EH (cell line): ENCODE measurements at regions not wholly inside any gene's neighbourhood (a gene's known extent, or its start where the extent isn't known, plus 50 kb on each side); places are given as distances from the start of the nearest gene placed in this dataset.
"Not testable (repeated sequence)": the region's sequence is repeated elsewhere in the genome, so short reads cannot be mapped to it uniquely, and the experiment has no call there.

Experiments
- DNase-seq: peaks from one replicate; pipeline ENCODE4 v3.0.0-alpha.2; 2015; ENCODE audit warnings: low read depth

DNA sequence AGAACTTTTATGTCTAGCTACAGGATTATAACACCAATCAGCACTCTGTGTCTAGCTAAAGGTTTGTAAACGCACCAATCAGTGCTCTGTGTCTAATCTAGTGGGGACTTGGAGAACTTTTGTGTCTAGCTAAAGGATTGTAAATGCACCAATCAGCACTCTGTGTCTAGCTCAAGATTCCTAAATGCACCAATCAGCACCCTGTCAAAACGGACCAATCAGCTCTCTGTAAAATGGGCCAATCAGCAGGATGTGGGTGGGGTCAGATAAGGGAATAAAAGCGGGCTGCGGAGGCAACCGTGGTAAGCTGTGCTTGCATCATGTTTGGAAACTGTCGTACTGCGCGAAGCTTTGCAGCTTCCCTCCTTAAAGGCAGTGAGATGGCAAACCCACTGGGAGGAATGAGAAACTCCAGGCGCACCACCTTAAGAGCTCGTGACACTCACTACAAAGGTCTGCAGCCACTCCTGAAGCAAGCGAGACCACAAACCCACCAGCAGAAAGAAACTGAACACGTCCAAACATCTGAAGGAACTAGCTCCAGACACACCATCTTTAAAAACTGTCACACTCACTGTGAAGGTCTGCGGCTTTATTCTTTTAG lies 112.1 kb upstream of the DUSP22 start:
- DNase-seq = not testable (repeated sequence)

DNA sequence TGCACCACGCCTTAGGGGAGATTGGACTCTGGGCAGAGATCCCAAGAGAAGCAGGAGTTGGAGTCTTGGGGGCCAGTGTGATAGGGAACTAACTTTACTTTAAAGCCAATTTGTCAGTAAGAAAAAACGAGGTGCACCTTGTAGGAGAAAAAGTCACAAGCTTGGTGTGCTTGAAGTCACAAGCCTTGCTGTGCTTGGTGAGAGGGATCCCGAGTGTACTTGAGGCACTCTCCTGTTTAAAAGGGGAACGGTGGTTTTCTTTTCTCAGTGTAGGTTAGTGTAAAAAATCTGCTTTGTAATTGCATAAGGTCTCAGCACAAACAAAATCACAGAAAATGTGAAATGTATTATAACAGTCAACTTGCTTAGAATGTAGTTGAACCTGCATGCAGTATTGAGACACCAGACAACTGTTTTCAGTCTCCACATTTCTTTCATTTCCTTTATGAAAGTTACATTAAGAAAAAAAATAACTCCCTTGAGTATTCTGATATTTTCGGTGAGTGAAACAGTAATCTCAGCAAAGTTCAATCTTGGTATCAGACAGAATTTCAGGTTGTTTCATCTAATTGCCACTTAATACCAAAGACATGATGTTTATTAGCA lies 111.1 kb upstream of the DUSP22 start:
- DNase-seq = no peak

DNA sequence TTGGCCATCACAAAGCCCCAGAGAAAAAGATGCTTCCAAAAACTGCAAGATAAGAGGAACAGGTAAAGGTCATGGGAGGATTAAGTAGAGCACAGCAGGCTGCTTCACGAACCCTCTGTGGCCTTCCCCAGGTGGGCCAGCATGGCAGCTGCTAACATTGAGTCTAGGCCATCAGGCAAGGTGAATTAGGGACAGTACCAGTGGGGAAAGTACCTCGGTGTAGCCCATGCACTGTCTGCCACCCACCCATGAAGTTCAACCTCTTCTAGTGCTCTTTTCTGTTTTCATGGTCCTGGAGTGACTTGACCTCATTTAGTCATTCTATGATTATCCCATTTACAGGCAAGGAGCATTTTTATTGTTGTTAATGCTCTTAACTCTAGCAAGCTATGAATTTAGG lies 108.6 kb upstream of the DUSP22 start:
- no peak for DNase-seq

DNA sequence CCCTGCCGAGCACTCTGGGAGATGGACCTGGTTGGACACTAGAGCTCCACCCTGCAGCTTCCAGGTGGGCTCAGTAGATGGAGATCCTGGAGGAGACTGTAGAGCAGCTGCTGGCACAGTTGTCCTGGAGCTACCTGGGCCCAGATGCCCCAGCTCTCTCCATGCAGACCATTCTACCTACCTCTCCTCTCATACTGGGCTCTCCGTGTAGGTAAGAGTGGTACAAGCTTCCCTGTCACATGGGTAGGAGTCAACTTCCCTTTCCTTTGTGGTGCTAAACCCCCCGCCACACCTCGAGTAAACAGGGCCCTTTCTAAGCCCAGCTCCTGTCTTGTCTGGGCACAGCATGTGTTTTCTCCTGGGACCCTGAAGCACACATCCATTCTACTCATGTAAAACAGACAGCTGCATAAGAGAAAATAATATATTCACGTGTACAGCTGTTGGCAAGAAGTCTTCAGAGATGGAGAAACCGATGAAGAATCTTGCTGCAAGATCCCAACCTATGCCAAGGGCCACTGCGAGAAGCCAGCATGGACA lies 108.1 kb upstream of the DUSP22 start:
- no peak for DNase-seq

DNA sequence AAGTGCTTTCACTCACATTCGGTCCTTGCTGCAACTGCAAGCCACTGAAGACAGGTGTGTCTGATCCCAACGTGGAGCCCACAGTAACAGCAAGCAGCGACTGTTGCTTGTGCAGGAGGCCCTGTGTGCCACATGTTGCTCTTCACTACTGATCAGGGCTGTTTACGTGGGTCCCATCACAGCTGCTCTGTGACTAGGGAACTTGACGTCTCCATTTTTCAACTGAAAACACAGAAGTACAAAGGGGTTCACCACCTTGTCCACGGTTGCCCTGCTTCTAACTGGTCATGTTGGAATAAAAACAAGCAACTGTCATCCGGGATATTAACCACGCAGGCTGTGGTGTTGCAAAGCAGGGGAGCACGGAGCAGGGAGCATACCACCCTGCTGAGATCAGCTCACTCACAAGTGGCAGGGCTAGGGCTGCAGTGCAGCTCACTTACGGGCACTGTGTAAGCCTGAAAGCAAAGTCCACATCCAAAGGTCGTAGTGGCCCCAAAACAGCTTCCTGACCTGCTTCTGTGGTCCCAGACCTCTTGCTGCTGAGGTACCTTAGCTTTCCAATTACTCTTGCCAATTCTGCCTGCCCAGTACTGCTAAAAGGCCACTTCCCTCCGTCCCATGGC lies 105.8 kb upstream of the DUSP22 start:
- peak; percentile 12 for DNase-seq

DNA sequence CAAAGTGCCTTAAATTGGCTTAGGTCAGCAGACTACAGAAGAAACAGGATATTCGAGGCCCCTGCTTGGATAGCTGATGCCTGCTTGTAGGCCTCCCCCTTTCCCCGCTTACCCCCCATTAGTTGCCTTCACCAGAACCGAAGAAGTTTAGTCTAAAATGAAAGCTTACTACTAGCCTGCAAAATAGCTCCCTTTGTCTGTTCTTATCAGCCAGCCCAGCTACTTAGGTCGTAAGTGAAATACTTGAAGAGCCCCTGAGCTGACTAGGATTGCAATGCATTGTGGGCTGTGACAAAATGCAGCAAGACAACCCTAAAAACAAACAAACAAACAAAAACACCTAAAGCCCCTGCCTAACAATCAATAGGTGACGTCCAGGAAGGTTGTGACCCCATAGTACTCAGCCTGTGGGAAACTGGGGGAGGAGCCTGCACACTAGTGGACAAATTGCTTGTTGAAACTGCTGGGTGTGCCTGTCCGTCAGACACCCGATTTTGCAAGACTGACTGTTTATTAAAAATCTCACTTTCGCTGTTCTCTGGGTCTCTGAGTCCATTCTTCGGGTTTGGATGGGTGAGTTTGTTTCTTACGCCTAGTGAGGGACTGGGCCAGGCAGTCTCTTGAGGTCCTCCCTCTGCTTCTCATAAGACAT lies 105.0 kb upstream of the DUSP22 start:
- no peak for DNase-seq

DNA sequence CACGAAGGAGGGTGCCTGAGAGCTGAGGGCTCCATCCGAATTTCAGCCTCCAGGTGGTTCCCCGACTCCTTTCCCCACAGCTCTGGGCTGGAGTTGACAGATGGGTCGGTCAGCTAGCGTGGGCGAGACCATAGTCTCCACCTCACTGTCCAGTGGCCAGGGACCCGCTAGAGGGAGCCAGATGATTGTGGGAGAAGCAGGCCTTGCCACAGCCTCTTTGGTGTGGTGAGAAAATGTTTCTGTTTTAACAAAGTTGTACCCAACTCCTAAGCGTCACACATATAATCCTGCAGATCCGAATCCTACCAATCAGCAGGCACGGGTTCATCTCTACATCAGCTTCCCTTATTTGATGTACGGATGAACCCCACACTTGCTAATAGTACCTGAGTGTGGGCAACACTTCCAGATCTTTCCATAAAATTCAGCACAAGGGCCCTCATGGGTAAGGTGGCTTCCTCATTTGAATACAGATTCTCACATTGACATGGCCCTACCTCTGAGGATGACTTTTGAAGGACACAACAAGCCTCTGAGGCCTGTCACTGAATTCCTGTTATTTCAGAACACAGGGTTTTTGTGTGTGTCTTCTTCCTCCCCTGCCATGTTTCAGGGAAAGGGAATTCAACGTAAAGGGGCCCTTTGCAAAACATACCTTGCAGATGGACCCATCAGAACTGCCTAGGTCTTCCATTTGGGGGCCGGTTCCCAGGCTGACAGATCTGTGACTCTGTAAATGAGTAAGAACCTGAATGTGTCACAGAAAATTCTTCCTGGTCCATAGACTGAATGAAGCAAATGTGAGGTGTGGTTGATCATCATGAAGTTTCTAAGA lies 103.2 kb upstream of the DUSP22 start:
- DNase-seq = peak; percentile 68

DNA sequence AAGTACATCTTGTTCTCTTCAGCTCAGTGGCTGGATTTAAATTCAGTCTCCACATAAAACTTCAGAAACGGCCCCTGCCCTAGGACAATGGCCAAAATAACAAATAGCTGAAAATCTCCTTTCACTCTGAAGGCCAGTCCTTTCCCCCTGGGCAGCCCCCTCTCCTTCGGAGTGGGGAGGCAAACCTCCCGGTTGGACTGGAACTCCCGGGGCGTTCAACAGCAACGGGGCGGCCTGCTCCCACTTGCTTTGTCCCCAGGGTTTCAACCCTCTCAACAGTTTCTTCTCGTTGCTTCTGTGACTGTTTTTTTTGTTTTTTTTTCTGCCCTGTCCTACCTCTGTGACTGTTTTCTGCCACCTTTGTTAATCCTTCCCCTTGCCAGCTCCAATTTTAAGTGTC lies 102.6 kb upstream of the DUSP22 start:
- DNase-seq = no peak

DNA sequence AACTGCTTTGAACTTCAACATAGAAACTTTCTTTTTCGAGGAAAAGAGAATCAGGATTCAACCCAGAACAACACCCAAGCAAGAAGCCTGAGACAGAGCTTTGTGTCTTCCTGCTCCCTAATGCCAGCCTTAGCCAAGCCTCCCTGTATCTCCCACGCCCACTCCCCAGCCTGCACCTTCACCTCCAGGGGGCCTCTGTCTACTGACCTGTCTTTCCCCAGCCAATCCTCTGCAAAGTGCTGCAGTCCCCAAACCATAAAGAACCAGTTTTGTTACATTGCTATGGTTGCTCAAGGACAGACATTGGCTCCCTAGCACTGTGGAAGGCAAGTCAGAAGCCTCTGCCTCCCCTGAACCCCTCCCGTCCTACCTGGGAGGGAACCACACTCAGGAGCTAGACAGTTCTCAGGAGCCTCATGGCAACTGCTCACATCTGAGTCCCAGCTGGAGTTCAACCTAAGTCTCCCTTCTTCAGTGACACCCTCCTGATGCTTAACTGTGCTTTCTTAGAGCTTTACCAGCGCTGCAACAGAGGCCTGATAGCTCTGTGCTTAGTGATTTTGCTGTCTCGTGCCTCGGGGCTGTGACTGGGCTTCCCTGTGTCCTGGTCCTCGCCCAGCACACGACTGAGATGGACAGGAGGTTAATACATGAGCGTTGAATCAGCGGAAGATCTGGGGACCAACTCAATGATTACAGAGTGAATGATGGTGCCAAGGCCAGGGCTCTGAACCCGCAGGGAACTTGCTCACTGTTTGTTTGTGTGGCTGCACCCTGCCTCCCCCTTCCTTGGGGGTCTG lies 101.5 kb upstream of the DUSP22 start:
- no peak for DNase-seq

DNA sequence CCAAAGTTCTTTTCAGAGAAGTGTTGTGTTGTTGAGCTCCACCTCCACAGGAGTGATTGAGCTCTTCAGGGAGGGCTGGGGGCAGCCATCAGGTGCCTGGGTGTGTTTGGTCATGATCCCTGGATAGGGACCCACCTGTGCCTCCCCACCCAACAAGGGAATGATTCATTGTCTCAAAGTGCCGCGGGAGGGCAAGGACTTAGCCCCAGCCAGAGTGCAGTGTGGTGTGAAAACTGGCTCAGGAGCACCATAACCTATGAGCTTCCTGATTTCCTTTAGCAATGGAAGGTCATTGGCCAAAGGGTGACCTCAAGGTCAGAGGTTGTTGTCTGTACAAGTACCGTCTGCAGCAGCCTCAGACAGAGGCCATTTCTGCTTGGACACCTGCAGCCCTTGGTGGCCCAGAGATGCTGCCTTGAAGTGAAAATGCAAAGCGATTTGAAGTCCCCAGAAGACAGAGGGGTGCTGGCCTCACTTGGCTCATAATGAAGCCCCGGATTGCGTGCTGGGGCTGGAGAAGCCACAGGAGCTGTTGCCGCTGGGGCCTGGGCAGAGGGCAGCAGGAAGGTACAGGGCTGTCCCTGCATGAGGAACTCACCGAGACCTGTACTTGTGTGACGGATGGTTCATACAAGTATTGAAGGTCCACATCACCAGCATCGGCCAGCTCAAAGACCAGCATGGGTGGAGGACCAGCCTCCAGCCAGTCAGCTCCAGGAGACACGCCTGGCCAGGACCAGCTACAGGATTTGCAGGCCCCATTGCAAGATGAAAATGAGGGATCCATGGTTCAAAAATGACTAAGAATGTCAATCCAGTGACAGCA lies 100.6 kb upstream of the DUSP22 start:
- no peak for DNase-seq

DNA sequence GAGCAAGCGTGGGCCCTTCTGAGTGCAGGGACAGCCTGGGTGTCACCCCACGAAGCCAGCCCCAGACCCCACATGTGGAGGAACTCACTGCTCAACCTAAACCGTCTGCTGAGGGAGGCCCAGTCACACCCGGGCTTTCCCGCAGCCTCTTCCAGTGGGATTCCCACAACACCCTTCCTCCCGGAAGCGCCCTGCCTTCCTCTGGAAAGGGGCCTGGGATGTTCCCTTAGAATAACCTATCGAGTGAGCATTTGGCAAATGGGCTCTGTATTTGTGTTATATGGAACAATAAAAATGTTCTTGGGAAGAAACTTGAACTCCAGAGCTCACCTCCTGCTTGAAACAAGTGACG lies 100.0 kb upstream of the DUSP22 start:
- no peak for DNase-seq

DNA sequence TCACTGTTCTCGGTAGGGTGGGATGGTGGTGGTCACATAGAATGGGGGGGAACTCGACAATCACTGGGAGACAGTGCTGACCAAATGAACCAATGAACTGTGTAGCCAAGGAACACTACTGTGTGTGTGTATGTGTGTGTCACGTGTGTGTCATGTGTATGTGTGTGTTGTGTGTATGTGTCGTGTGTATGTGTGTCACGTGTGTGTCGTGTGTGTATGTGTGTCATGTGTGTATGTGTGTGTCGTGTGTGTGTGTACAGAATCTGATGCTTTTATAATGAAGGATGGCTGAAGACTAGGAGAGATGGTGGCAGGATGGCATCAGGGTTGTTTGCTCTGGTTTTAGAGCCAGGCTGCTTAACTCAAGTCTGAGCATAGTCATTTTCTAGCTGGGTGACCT lies 99.1 kb upstream of the DUSP22 start:
- no peak for DNase-seq

DNA sequence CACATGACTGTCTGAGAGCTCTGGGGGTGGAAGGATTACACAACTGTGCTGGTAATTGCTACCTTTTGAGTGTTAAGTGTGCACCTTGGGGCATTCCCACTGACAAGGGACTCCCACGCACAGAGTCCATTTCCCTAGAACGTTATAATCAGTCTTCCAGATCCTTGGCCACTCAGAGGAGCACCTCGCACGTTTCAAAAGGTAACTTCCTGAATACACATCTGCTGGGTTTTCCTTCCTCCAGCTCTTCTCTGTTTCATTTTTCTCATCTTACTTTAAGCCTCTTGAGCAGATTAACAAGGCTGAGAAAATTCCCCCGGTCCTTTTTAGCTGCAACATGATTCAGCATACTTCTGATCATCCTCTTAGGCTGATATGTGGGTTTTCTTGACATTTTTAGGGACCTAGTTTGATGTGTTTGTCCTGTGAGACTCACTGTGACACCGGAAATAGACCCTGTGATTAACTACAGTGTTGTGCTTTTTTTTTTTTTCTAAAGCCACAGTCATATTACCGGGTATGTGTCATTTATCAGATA lies 98.4 kb upstream of the DUSP22 start:
- DNase-seq = no peak

DNA sequence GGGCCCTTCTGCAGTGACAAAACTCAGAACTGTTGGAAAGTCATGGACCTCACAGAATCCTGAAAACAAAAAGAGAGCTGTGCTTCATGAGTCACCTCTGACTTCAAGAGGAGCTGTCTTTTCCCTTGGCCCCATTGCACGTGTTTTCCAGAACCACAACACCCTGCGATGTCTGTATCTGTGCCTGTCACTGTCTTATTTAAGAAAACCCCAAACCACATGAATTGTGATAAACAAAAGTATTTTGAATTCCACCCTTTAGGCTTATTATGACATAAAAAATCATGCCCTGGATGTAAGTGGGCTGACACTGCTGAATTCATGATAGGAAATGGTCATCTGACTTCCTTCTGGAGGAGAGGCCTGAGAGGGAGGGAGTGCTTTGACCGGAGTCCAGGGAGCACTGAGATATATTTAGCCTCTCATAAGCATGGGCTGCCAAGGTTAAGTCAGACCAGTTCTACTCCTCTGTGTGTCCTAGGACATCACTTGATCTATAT lies 96.4 kb upstream of the DUSP22 start:
- DNase-seq = peak; percentile 6

DNA sequence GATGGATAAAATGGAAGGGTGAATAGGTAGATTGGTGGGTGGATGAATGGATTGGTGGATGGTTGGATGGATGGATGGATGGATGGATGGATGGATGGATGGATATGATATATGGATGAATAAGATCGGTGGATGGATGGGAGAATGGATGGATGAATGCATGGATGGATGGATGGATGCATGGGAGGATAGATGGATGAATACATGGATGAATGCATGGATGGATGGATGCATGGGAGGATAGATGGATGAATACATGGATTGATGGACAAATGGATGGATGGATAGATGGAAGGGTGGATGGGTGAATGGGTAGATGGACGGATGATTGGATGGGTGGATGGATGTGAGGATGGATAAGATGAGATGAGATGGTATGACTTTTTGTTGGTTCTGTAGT lies 95.7 kb upstream of the DUSP22 start:
- no peak for DNase-seq

DNA sequence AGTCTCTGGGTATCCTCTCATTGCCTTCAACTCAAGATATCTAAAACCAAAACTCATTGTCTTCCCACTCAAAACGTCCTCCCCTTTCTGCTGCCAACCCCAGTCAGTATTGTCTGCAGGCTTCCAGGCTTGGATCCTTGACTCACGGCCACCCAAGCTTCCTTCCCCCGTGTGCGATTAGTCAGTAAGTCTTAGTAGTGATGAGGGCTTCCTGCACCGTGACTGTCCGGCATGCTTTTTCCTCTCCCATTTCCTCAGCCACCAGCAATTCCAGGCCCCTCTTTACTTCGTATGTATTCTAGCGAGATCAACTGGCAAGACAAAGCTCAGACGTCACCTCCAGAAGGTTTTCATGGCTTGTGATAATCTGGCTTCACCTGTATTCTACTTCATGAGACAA lies 88.6 kb upstream of the DUSP22 start:
- DNase-seq = no peak

DNA sequence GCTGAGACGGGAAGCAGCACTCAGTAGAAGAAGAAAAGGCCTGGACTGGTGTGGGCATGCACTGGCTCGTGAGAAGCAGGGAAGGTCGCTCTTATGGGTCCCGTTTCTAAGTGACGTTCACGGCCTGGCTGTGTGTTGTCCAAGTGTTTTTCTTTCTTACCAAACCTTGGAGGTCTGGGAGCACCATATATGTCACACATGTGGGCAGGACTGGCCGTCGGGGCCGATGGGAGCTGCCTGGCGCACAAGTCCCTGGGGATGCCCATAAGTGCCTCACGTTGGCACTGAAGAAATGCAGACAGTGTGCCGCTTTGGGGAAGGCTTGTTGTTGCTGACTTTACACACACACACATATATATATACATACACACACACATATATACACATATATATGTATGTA lies 86.0 kb upstream of the DUSP22 start:
- no peak for DNase-seq

DNA sequence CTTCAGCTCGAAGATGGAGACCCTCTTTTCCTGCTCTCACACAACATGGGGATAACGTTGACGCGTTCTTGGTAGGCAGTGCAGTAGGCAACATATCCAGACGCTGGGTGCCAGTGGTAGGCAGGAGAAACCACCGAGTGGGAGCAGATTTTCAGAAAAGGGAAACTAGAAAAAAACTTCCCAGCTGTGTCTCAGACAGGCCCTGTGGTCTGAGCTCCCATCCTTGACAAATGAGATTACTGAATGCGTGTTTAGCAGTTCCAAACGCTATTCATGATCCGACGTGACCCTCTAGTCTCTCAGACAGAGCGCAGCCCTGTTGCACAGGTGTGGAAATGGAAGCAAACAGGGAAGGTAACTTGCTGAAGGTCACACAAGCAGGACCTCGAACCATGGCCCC lies 83.9 kb upstream of the DUSP22 start:
- no peak for DNase-seq

DNA sequence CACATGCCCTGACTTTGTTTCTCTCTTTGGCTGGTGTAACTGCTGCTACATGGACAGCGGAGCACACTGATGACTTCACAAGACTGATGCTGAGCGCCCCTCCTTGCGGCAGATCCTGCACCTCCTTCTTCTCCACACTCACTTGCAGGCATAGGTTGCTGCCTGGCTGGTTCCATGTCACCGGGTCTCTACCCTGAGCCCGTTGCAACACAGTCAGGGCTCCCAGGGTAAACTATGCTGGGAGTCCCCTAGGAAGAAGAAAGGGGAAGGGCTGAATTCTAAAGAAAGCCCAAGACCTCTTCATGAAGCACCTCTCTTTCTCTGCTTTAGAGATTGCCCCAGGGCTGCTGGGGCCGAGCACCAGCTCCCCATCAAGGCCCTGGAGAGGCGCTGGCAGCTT lies 83.3 kb upstream of the DUSP22 start:
- no peak for DNase-seq
